GM23248 (cell line): ENCODE measurements at regions not wholly inside any gene's neighbourhood (a gene's known extent, or its start where the extent isn't known, plus 50 kb on each side); places are given as distances from the start of the nearest gene placed in this dataset.
"Not testable (repeated sequence)": the region's sequence is repeated elsewhere in the genome, so short reads cannot be mapped to it uniquely, and the experiment has no call there.

Experiments used
- DNase-seq: peaks from one replicate; pipeline ENCODE4 v3.0.0-alpha.2; 2015
- H2AFZ ChIP-seq: fragments of 200-600 bp; sonication (generic); 2 replicates; pipeline ENCODE4 v1.6.1; 2016; ENCODE audit warnings: antibody characterized with exemption
- H3F3A ChIP-seq: fragments of 200-600 bp; sonication (generic); 2 replicates; pipeline ENCODE4 v1.6.1; 2016; ENCODE audit warnings: mild to moderate bottlenecking, antibody characterized with exemption, mixed run types; ENCODE audit not compliant: insufficient read depth
- H3K27ac ChIP-seq: fragments of 200-600 bp; sonication (generic); 2 replicates; pipeline ENCODE4 v1.5.1; 2016; ENCODE audit warnings: mild to moderate bottlenecking
- H3K27me3 ChIP-seq: fragments of 200-600 bp; sonication (generic); replicated peaks from 2 replicates; pipeline ENCODE4 v1.6.1; 2016; ENCODE audit warnings: mild to moderate bottlenecking; ENCODE audit not compliant: insufficient read depth
- H3K36me3 ChIP-seq: fragments of 200-600 bp; sonication (generic); 2 replicates; pipeline ENCODE4 v1.6.1; 2016; ENCODE audit warnings: low read depth, mild to moderate bottlenecking
- H3K4me1 ChIP-seq: fragments of 200-600 bp; sonication (generic); 2 replicates; pipeline ENCODE4 v1.6.1; 2016; ENCODE audit warnings: mild to moderate bottlenecking; ENCODE audit not compliant: insufficient read depth
- H3K4me2 ChIP-seq: fragments of 200-600 bp; sonication (generic); one replicate; pipeline ENCODE4 v1.6.1; 2016; ENCODE audit warnings: mild to moderate bottlenecking; ENCODE audit not compliant: unreplicated experiment
- H3K4me3 ChIP-seq: fragments of 200-600 bp; sonication (generic); 2 replicates; pipeline ENCODE4 v1.5.1; 2016; ENCODE audit warnings: mild to moderate bottlenecking
- H3K79me2 ChIP-seq: fragments of 200-600 bp; sonication (generic); 2 replicates; pipeline ENCODE4 v1.6.1; 2016; ENCODE audit warnings: mild to moderate bottlenecking; ENCODE audit not compliant: insufficient read depth
- H3K9ac ChIP-seq: fragments of 200-600 bp; sonication (generic); 2 replicates; pipeline ENCODE4 v1.6.1; 2016; ENCODE audit warnings: mild to moderate bottlenecking
- H3K9me2 ChIP-seq: fragments of 200-600 bp; sonication (generic); 2 replicates; pipeline ENCODE4 v1.6.1; 2016; ENCODE audit warnings: mixed run types, mild to moderate bottlenecking, moderate library complexity; ENCODE audit not compliant: insufficient read depth
- H3K9me3 ChIP-seq: fragments of 200-600 bp; sonication (generic); one replicate; pipeline ENCODE4 v1.6.1; 2017; ENCODE audit warnings: low read depth
- H4K20me1 ChIP-seq: fragments of 200-600 bp; sonication (generic); 2 replicates; pipeline ENCODE4 v1.6.0; 2016; ENCODE audit not compliant: insufficient read depth
- EZH2 ChIP-seq: fragments of 200-600 bp; sonication (generic); IDR thresholded peaks from 2 replicates; pipeline ENCODE4 v1.6.1; 2018; ENCODE audit warnings: antibody characterized with exemption, mild to moderate bottlenecking; ENCODE audit not compliant: insufficient read depth, poor library complexity, severe bottlenecking
- EZH2phosphoT487 ChIP-seq: fragments of 200-600 bp; sonication (generic); IDR thresholded peaks from 2 replicates; pipeline ENCODE4 v1.6.1; 2018; ENCODE audit warnings: antibody characterized with exemption, moderate library complexity, mild to moderate bottlenecking, low read depth; ENCODE audit not compliant: insufficient read depth
- WGBS, 2 experiments: methylation state at CpG; one replicate each; pipeline ENCODE4 v1.1.6; 2015 to 2017; ENCODE audit warnings: low lambda C conversion rate in 2 of 2, low coverage in 1 of 2; ENCODE audit errors: missing lambda C conversion rate in 2 of 2; 5-methylcytosine and 5-hydroxymethylcytosine counted together
- in situ Hi-C: fragments of 300-500 bp; cut with MboI; formaldehyde crosslinking; loops from 2 replicates; pipeline ENCODE4 v1.15.0; 2020

DNA sequence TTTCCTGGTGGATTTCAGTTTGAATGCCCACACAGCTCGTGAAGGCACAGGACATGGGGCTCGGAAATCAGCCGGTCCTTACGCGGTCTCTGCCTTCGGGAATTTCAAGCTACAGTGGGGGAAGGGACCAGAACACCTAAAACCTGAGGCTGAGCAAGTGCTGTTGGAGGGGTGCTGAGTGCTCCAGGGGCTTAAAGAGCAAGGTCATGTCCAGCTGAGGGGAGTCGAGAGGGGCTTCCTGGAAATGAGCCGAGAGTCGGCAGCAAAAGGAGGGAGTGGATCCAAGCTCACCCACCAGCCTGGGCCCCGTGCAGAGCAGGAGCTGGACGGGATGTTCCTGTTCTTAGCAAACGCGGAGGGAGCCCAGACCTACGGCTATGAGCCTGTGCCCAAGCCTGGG, 73.2 kb upstream of the RPL38 start:
- Histone ChIP-seq H2AFZ (no peak overlapping the region), H3F3A (no peaks in the 10 kb centered on the region), H3K9ac (no peak overlapping the region), H3K9me3 (no peaks in the 10 kb centered on the region), H3K9me2 (no peaks in the 10 kb centered on the region), H3K4me2 (no peak overlapping the region), H3K36me3 (no peaks in the 10 kb centered on the region), H3K4me1 (no peaks in the 10 kb centered on the region), H3K27ac (no peak overlapping the region), H4K20me1 (no peaks in the 10 kb centered on the region), H3K4me3 (no peak overlapping the region), H3K79me2 (no peaks in the 10 kb centered on the region), H3K27me3 (peaks cover 9% of the 10 kb centered on the region; the same call in 1 of the 2 replicates)
- DNase-seq, result no peak
- no peak for TF ChIP-seq EZH2phosphoT487
- TF ChIP-seq EZH2, result no peak
- WGBS, 2 experiments, result 34 to 35% methylated on average over 14 of the region's 14 CpGs
- in situ Hi-C loops, result no loop called here

DNA sequence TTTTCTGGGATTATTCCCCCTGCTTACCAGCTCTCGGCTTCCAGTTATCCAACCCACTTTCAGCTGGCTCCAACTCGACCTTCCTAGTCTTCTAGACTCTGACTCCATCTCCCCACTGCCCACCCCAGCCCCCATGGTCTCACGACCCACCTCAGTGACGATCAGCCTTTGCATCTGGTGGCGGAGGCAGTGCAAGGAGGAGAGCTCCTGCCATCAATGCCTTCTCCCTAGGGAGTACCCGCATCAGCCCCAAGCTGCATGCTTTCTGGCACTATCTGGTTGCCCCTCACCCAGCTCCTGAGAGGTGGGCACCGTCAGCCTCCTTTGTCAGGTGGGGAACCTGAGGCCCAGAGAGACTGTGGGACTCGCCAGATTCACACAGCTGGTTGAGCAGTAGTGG, 72.6 kb upstream of the RPL38 start:
- in situ Hi-C loops, result no loop called here
- no peaks in the 10 kb centered on the region for H3K79me2 ChIP-seq

DNA sequence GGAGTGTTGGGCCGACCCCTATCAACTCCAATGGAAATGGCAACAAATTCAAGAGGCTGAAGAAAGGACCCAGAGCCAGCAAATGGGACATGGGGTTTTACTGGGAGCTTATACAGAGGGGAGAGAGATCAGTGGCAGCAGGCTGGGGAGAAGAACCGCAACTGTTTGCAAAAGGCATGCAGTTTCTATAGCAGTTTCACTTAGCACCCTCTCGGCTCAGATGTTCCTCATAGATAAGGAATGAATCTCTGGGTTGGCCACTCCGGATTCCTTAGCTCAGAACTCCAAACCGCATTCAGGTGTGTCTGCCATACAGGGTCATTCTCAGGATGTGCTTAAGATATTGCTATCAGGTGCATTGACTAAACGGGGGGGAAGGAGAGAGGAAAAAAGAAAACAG, 71.1 kb upstream of the RPL38 start:
- in situ Hi-C loops, result no loop called here
- H3K9me2 ChIP-seq, result no peaks in the 10 kb centered on the region
- no peaks in the 10 kb centered on the region for H3K36me3 ChIP-seq
- H3K27ac ChIP-seq, result no peak overlapping the region
- peaks cover 15% of the 10 kb centered on the region; the same call in 1 of the 2 replicates for H3K27me3 ChIP-seq
- H4K20me1 ChIP-seq, result no peaks in the 10 kb centered on the region
- H2AFZ ChIP-seq, result no peak overlapping the region
- no peaks in the 10 kb centered on the region for H3K9me3 ChIP-seq
- TF ChIP-seq EZH2phosphoT487, result no peak
- no peak for TF ChIP-seq EZH2
- no peak overlapping the region for H3K4me3 ChIP-seq
- no peaks in the 10 kb centered on the region for H3F3A ChIP-seq
- 29 to 30% methylated on average over 6 of the region's 6 CpGs for WGBS, 2 experiments
- no peaks in the 10 kb centered on the region for H3K4me1 ChIP-seq
- H3K79me2 ChIP-seq, result no peaks in the 10 kb centered on the region
- H3K4me2 ChIP-seq, result no peak overlapping the region
- no peak for DNase-seq
- no peak overlapping the region for H3K9ac ChIP-seq

More for the DNA sequence above, 72.6 kb upstream of the RPL38 start:
- TF ChIP-seq EZH2 (no peak), EZH2phosphoT487 (no peak)
- Histone ChIP-seq H3K9me3 (no peaks in the 10 kb centered on the region), H3K4me1 (no peaks in the 10 kb centered on the region), H3K36me3 (no peaks in the 10 kb centered on the region), H3K27ac (no peak overlapping the region), H3K9ac (no peak overlapping the region), H3F3A (no peaks in the 10 kb centered on the region), H3K27me3 (peaks cover 9% of the 10 kb centered on the region; the same call in 1 of the 2 replicates), H3K9me2 (no peaks in the 10 kb centered on the region), H2AFZ (no peak overlapping the region), H4K20me1 (no peaks in the 10 kb centered on the region), H3K4me3 (no peak overlapping the region), H3K4me2 (no peak overlapping the region)
- DNase-seq, result no peak
- WGBS, 2 experiments, result 23 to 24% methylated on average over 8 of the region's 8 CpGs

DNA sequence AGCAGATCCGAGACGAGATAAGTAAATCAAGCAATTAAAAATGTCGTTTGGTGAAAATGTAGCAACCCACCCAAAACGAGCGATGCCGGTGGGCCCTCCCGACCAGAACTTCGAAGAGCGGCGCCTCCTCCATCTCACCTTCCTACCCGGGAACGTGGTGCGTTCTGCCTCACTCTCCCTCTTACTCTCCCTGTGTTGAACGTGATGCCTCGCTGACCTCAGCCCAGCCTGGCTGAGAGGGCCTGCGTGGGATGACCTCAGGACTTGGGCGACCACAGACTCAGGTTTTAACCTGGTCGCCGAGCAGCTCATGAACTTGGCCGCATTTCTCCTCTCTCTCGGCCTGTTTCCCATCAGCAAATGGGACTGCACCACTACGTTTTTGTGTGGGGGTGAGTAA, 69.7 kb upstream of the RPL38 start:
- TF ChIP-seq EZH2phosphoT487 (no peak), EZH2 (no peak)
- H3K9me3 ChIP-seq, result no peaks in the 10 kb centered on the region
- H3K4me1 ChIP-seq, result no peaks in the 10 kb centered on the region
- in situ Hi-C loops, result no loop called here
- 49 to 61% methylated on average over 18 to 22 of the region's 22 CpGs for WGBS, 2 experiments
- no peak for DNase-seq
- H4K20me1 ChIP-seq, result no peaks in the 10 kb centered on the region
- no peak overlapping the region for H2AFZ ChIP-seq
- H3K27me3 ChIP-seq, result peaks cover 15% of the 10 kb centered on the region; the same call in 1 of the 2 replicates
- H3K9me2 ChIP-seq, result no peaks in the 10 kb centered on the region
- no peak overlapping the region for H3K27ac ChIP-seq
- H3K4me2 ChIP-seq, result no peak overlapping the region
- no peaks in the 10 kb centered on the region for H3K36me3 ChIP-seq
- no peak overlapping the region for H3K4me3 ChIP-seq
- no peaks in the 10 kb centered on the region for H3F3A ChIP-seq
- H3K79me2 ChIP-seq, result no peaks in the 10 kb centered on the region
- no peak overlapping the region for H3K9ac ChIP-seq

DNA sequence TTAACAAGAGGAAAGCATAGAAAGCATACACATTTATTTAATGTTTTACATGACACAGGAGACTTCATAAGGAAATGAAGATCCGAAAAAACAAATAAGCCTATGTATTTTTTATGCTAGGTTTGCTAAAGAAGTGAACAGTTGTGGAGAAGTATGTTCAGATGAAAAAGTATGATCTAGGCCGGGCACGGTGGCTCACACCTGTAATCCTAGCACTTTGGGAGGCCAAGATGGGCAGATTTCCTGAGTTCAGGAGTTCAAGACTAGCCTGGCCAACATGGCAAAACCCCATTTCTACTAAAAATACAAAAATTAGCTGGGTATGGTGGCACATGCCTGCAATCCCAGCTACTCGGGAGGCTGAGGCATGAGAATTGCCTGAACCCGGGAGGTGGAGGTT, 69.2 kb upstream of the RPL38 start:
- H3K9me2 ChIP-seq, H2AFZ ChIP-seq, H3K79me2 ChIP-seq, DNase-seq, H3K36me3 ChIP-seq, H3K4me1 ChIP-seq, in situ Hi-C loops, H4K20me1 ChIP-seq, H3K4me3 ChIP-seq, H3K9ac ChIP-seq, H3F3A ChIP-seq, H3K9me3 ChIP-seq, H3K4me2 ChIP-seq, H3K27ac ChIP-seq: not testable (repeated sequence)
- 32 to 43% methylated on average over 5 of the region's 5 CpGs for WGBS, 2 experiments
- H3K27me3 ChIP-seq, result peaks cover 15% of the 10 kb centered on the region; the same call in 1 of the 2 replicates
